ENCODE measurements at regions not wholly inside any gene's neighbourhood (a gene's known extent, or its start where the extent isn't known, plus 50 kb on each side); places are given as distances from the start of the nearest gene placed in this dataset.

GRCh38 chr18:78924301-78924700, 55.3 kb upstream of the SALL3 start:
- DNase-seq: no peak
- no peak for TF ChIP-seq CTCF (IDR thresholded peaks at IDR 0.05)
- H3K27me3 ChIP-seq (ENCODE audit: control insufficient read depth in 2 of 2, insufficient read depth in 2 of 2, low read length in 2 of 2): no peaks in the 10 kb centered on the region
- H3K9ac ChIP-seq (ENCODE audit: insufficient read depth, low read length, poor library complexity, severe bottlenecking): no peak overlapping the region
- Mint-ChIP-seq H3K27ac (no peak overlapping the region), H3K9me3 (peaks cover 0 to 14% (median 9%) of the 10 kb centered on the region in 7 donors), H3K36me3 (no peaks in the 10 kb centered on the region), H3K4me3 (no peak overlapping the region), H3K4me1 (no peaks in the 10 kb centered on the region), H3K27me3 (ENCODE audit: low read depth in 3 of 3) (peaks cover 0 to under 1% (median 0%) of the 10 kb centered on the region in 3 donors)
- H3K36me3 ChIP-seq (replicated peaks in 1 of 2; ENCODE audit: control insufficient read depth in 1 of 2, insufficient read depth in 2 of 2, low read length in 2 of 2): no peaks in the 10 kb centered on the region
- H2AFZ ChIP-seq (ENCODE audit: insufficient read depth, low read depth, low read length, poor library complexity, severe bottlenecking): no peak overlapping the region
- H3K27ac ChIP-seq (ENCODE audit: low read depth in 1 of 2, low read length in 2 of 2): no peak overlapping the region
- intact Hi-C loops (cut with micrococcal nuclease): no loop called here
- no peaks in the 10 kb centered on the region for H4K20me1 ChIP-seq (ENCODE audit: insufficient read depth, low read length)
- H3K79me2 ChIP-seq (ENCODE audit: insufficient read depth, low read length): no peaks in the 10 kb centered on the region
- WGBS (ENCODE audit: insufficient coverage): 96% methylated on average over 14 of the region's 14 CpGs
- peaks cover 0 to 12% of the 10 kb centered on the region in 2 donors for H3K9me3 ChIP-seq (replicated peaks in 1 of 2; ENCODE audit: control insufficient read depth in 1 of 2, insufficient read depth in 1 of 2, low read length in 2 of 2)
- no peaks in the 10 kb centered on the region for H3K4me1 ChIP-seq (ENCODE audit: control insufficient read depth in 1 of 2, insufficient read depth in 2 of 2, low read length in 2 of 2)
- H3K4me3 ChIP-seq (replicated peaks in 1 of 3; ENCODE audit: low read depth in 2 of 3, low read length in 3 of 3): no peak overlapping the region
- no peak overlapping the region for H3K4me2 ChIP-seq (replicated peaks; ENCODE audit: extremely low read depth, low read length, poor library complexity, severe bottlenecking)

- H3K9ac ChIP-seq (ENCODE audit: insufficient read depth, low read length, poor library complexity, severe bottlenecking): no peak overlapping the region
- H3K79me2 ChIP-seq (ENCODE audit: insufficient read depth, low read length): no peaks in the 10 kb centered on the region
- 98% methylated on average over 41 of the region's 43 CpGs for WGBS (ENCODE audit: insufficient coverage)
- intact Hi-C loops (cut with micrococcal nuclease): no loop called here
- no peaks in the 10 kb centered on the region for H3K27me3 ChIP-seq (ENCODE audit: control insufficient read depth in 2 of 2, insufficient read depth in 2 of 2, low read length in 2 of 2)
- H3K4me3 ChIP-seq (replicated peaks in 1 of 3; ENCODE audit: low read depth in 2 of 3, low read length in 3 of 3): no peak overlapping the region
- no peak for DNase-seq
- no peak for TF ChIP-seq CTCF (IDR thresholded peaks at IDR 0.05)
- Mint-ChIP-seq H3K36me3 (no peaks in the 10 kb centered on the region), H3K4me3 (no peak overlapping the region), H3K27ac (no peak overlapping the region), H3K27me3 (ENCODE audit: low read depth in 3 of 3) (peaks cover 0 to 2% (median 0%) of the 10 kb centered on the region in 3 donors), H3K9me3 (peaks cover 0 to 14% (median 9%) of the 10 kb centered on the region in 7 donors), H3K4me1 (no peaks in the 10 kb centered on the region)
- H2AFZ ChIP-seq (ENCODE audit: insufficient read depth, low read depth, low read length, poor library complexity, severe bottlenecking): no peak overlapping the region
- no peaks in the 10 kb centered on the region for H4K20me1 ChIP-seq (ENCODE audit: insufficient read depth, low read length)
- no peaks in the 10 kb centered on the region for H3K4me1 ChIP-seq (ENCODE audit: control insufficient read depth in 1 of 2, insufficient read depth in 2 of 2, low read length in 2 of 2)
- H3K36me3 ChIP-seq (replicated peaks in 1 of 2; ENCODE audit: control insufficient read depth in 1 of 2, insufficient read depth in 2 of 2, low read length in 2 of 2): no peaks in the 10 kb centered on the region
- no peak overlapping the region for H3K4me2 ChIP-seq (replicated peaks; ENCODE audit: extremely low read depth, low read length, poor library complexity, severe bottlenecking)
- H3K27ac ChIP-seq (ENCODE audit: low read depth in 1 of 2, low read length in 2 of 2): no peak overlapping the region
- peaks cover 0 to 12% of the 10 kb centered on the region in 2 donors for H3K9me3 ChIP-seq (replicated peaks in 1 of 2; ENCODE audit: control insufficient read depth in 1 of 2, insufficient read depth in 1 of 2, low read length in 2 of 2)
Observed at GRCh38 chr18:78924786-78925540, 54.7 kb upstream of the SALL3 start.
